Breast epithelium (tissue), 4 donors: ENCODE measurements at regions not wholly inside any gene's neighbourhood (a gene's known extent, or its start where the extent isn't known, plus 50 kb on each side); places are given as distances from the start of the nearest gene placed in this dataset.

Experiments
- DNase-seq, 2 donors: peaks; one replicate each; pipeline ENCODE4 v3.0.0-alpha.2; 2019; ENCODE audit warnings: low spot score in 2 of 2
- H3K27ac ChIP-seq, 2 donors: fragments of 200-600 bp; sonication (generic) in 1 of 2; one replicate each; pipeline ENCODE4 v1.5.1; 2016 to 2019; ENCODE audit warnings: mild to moderate bottlenecking in 1 of 2
- H3K27me3 ChIP-seq, 2 donors: fragments of 200-600 bp; sonication (generic) in 1 of 2; one replicate each; pipeline versions ENCODE4 v1.5.1 to v1.6.0; 2017 to 2019; ENCODE audit warnings: control low read depth in 1 of 2, mild to moderate bottlenecking in 1 of 2
- H3K36me3 ChIP-seq: fragments of 200-600 bp; one replicate; pipeline ENCODE4 v1.5.1; 2019
- H3K4me1 ChIP-seq, 2 donors: fragments of 200-600 bp; sonication (generic); one replicate each; pipeline ENCODE4 v1.5.1; 2016 to 2019; ENCODE audit warnings: control low read depth in 1 of 2
- H3K4me3 ChIP-seq, 3 donors: fragments of 200-600 bp; sonication (generic); 1 replicate in 2 of 3; 2 replicates in 1 of 3; pipeline ENCODE4 v1.5.1; 2016 to 2019; ENCODE audit warnings: mild to moderate bottlenecking in 3 of 3, moderate library complexity in 2 of 3
- H3K9me3 ChIP-seq, 2 donors: fragments of 200-600 bp; sonication (generic) in 1 of 2; one replicate each; pipeline ENCODE4 v1.5.1; 2016 to 2019; ENCODE audit warnings: control low read depth in 1 of 2
- POLR2A ChIP-seq: fragments of 450-650 bp; IDR thresholded peaks from one replicate; pipeline ENCODE4 v1.6.1; 2016; ENCODE audit warnings: antibody characterized with exemption, mild to moderate bottlenecking, moderate library complexity
- POLR2AphosphoS5 ChIP-seq, 3 donors: sonication (generic); formaldehyde crosslinking; IDR thresholded peaks; one replicate each; pipeline ENCODE4 v1.6.1; 2017; ENCODE audit warnings: antibody characterized with exemption in 3 of 3
- intact Hi-C: fragments of 100-400 bp; cut with DNase I; formaldehyde crosslinking; loops from one replicate; pipeline ENCODE4 v1.15.1; 2023; ENCODE audit warnings: low total_unique reads
- TF ChIP-seq, protein P1 (sequence below), 3 donors: fragments of 450-650 bp; IDR thresholded peaks; one replicate each; pipeline ENCODE4 v1.5.1; 2016 to 2017; ENCODE audit warnings: antibody characterized with exemption in 3 of 3, mild to moderate bottlenecking in 3 of 3, moderate library complexity in 3 of 3

DNA sequence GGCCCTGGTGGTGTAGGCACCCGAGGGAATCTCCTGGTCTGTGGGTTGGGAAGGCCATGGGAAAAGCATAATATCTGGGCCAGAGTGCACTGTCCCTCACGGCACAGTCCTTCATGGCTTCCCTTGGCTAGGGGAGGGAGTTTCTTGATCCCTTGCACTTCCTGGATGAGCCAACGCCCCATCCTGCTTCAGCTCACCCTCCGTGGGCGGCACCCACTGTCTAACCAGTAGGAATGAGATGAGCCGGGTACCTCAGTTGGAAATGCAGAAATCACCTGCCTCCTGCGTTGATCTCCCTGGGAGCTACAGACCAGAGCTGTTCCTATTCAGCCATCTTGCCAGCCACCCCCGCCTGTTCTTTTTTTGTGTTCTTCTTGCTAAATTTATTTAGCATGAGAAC is 134.4 kb downstream of the LEPR start:
- intact Hi-C loops = no loop called here
- TF ChIP-seq POLR2A (no peak), POLR2AphosphoS5 (IDR thresholded peaks at IDR 0.05) (no peak)
- TF ChIP-seq, protein P1, sequence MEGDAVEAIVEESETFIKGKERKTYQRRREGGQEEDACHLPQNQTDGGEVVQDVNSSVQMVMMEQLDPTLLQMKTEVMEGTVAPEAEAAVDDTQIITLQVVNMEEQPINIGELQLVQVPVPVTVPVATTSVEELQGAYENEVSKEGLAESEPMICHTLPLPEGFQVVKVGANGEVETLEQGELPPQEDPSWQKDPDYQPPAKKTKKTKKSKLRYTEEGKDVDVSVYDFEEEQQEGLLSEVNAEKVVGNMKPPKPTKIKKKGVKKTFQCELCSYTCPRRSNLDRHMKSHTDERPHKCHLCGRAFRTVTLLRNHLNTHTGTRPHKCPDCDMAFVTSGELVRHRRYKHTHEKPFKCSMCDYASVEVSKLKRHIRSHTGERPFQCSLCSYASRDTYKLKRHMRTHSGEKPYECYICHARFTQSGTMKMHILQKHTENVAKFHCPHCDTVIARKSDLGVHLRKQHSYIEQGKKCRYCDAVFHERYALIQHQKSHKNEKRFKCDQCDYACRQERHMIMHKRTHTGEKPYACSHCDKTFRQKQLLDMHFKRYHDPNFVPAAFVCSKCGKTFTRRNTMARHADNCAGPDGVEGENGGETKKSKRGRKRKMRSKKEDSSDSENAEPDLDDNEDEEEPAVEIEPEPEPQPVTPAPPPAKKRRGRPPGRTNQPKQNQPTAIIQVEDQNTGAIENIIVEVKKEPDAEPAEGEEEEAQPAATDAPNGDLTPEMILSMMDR (IDR thresholded peaks at IDR 0.05) = no peak
- peaks cover 0 to 11% of the 10 kb centered on the region in 2 donors for H3K9me3 ChIP-seq
- no peaks in the 10 kb centered on the region for H3K4me1 ChIP-seq
- no peak for DNase-seq
- no peak overlapping the region for H3K27ac ChIP-seq
- H3K36me3 ChIP-seq = no peaks in the 10 kb centered on the region
- H3K27me3 ChIP-seq = no peaks in the 10 kb centered on the region
- H3K4me3 ChIP-seq = no peak overlapping the region

DNA sequence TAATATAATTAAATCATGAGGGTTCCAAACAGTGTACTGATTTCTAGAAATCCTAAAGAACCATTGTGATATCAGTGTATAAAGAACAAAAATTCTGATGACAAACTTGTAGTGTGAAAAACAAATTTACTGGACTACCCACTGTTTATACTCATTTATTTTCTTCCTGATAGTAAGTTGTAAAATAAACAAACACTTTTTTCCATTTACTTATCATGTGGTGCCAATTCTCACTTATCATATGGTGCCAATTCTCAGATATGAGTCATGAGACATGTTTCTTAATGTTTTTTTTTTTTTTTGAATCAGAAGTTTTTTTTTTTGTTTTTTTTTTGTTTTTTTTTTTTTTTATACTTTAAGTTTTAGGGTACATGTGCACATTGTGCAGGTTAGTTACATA is 137.7 kb downstream of the LEPR start:
- Histone ChIP-seq H3K27ac (no peak overlapping the region), H3K27me3 (no peaks in the 10 kb centered on the region), H3K9me3 (peaks cover 0 to 11% of the 10 kb centered on the region in 2 donors), H3K4me1 (no peaks in the 10 kb centered on the region), H3K4me3 (no peak overlapping the region), H3K36me3 (no peaks in the 10 kb centered on the region)
- intact Hi-C loops = no loop called here
- DNase-seq = no peak
- TF ChIP-seq POLR2AphosphoS5 (IDR thresholded peaks at IDR 0.05) (no peak), POLR2A (no peak)
- TF ChIP-seq, protein P1 (IDR thresholded peaks at IDR 0.05) = no peak

DNA sequence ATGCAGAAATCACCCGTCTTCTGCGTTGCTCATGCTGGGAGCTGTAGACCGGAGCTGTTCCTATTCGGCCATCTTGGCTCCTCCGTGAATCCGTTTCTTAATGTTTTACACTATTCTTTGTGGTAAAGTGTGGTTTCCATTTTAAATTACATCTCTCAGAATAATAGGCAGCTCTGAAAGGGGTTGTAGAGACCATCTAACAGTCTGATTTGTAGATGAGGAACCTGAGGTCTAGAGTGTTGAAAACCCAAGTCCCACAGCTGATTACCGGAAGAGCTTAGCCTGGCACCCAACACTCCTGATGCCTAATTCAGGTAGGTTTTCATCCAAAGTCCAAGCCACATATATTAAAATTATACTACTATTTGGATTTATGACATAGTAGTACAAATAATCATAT is 144.0 kb downstream of the LEPR start:
- DNase-seq = no peak
- no peaks in the 10 kb centered on the region for H3K27me3 ChIP-seq
- H3K36me3 ChIP-seq = no peaks in the 10 kb centered on the region
- H3K9me3 ChIP-seq = no peaks in the 10 kb centered on the region
- H3K4me1 ChIP-seq = no peaks in the 10 kb centered on the region
- no peak overlapping the region for H3K4me3 ChIP-seq
- intact Hi-C loops = no loop called here
- TF ChIP-seq POLR2AphosphoS5 (IDR thresholded peaks at IDR 0.05) (no peak), POLR2A (no peak)
- TF ChIP-seq, protein P1 (IDR thresholded peaks at IDR 0.05) = no peak
- no peak overlapping the region for H3K27ac ChIP-seq

DNA sequence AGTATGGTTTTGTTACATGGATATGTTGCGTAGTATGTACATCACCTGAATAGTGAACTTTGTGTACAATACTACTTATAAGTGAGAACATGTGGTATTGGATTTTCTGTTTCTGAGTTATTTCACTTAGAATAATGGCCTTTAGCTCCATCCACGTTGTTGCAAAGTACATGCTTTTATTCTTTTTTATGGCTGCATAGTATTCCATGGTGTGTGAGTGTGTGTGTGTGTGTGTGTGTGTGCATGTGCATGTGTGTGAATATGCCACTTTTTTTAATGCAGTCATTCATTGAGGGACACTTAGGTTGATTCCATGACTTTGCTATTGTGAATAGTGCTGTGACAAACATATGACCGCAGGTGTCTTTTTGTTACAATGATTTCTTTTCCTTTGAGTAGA is 147.8 kb downstream of the LEPR start:
- Histone ChIP-seq H3K36me3 (no peaks in the 10 kb centered on the region), H3K27ac (no peak overlapping the region), H3K27me3 (no peaks in the 10 kb centered on the region), H3K4me1 (no peaks in the 10 kb centered on the region), H3K4me3 (no peak overlapping the region), H3K9me3 (no peaks in the 10 kb centered on the region)
- intact Hi-C loops = no loop called here
- no peak for DNase-seq
- no peak for TF ChIP-seq POLR2A
- TF ChIP-seq, protein P1 (IDR thresholded peaks at IDR 0.05) = no peak
- TF ChIP-seq POLR2AphosphoS5 (IDR thresholded peaks at IDR 0.05) = no peak

DNA sequence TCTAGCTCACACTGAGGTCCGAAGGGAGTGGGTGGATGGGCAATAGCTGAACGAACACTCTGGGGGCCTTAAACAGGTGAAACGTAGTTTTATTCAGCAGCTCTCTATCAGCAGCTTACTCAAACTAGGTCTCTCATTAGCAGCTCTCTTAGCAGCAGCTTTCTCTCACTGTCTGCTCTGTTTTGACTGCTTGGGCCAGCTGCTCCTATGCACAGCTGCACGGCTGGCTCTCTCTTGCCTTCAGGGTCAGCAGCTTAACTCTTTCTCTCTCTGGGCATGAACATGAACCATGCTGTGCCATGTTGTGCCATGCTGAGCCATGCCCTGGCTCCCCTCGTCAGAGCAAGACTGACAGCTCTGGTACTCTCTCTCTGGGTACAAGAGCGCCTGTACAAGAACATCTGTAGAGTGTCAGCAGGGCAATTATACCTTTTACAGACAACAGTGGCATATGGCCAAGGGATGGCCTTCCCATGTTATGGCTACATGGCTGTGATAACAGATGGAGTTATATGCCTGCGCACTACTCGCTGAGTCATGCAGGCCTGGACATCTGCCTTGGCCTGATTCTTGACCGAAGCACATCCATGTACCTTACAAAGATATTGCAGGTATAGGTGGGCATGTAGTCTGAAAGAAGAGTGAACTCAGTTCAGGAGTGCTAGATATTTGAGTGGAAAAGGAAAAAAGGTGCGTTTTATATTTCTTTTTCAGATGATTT is 152.4 kb downstream of the LEPR start:
- intact Hi-C loops = no loop called here
- no peak for DNase-seq
- no peaks in the 10 kb centered on the region for H3K9me3 ChIP-seq
- TF ChIP-seq POLR2A (no peak), POLR2AphosphoS5 (IDR thresholded peaks at IDR 0.05) (no peak)
- TF ChIP-seq, protein P1 (IDR thresholded peaks at IDR 0.05) = no peak
- no peaks in the 10 kb centered on the region for H3K4me1 ChIP-seq
- no peaks in the 10 kb centered on the region for H3K27me3 ChIP-seq
- H3K36me3 ChIP-seq = no peaks in the 10 kb centered on the region
- H3K4me3 ChIP-seq = no peak overlapping the region
- H3K27ac ChIP-seq = no peak overlapping the region
